Endothelial cell of umbilical vein (primary cell): ENCODE measurements at regions not wholly inside any gene's neighbourhood (a gene's known extent, or its start where the extent isn't known, plus 50 kb on each side); places are given as distances from the start of the nearest gene placed in this dataset.

Experiments
- EZH2 ChIP-seq: IDR thresholded peaks from 2 replicates; pipeline ENCODE4 v1.6.1; 2012; ENCODE audit warnings: borderline replicate concordance, low read depth, mild to moderate bottlenecking, moderate library complexity, low read length, inconsistent platforms; ENCODE audit not compliant: severe bottlenecking
- FOS ChIP-seq: IDR thresholded peaks from 2 replicates; pipeline ENCODE4 v1.6.1; 2011; ENCODE audit warnings: mild to moderate bottlenecking, low read length, moderate library complexity, borderline replicate concordance; ENCODE audit not compliant: insufficient read depth
- JUN ChIP-seq: IDR thresholded peaks from 2 replicates; pipeline ENCODE4 v1.6.1; 2011; ENCODE audit warnings: borderline replicate concordance, low read depth; ENCODE audit not compliant: insufficient read length, insufficient read depth
- MYC ChIP-seq: IDR thresholded peaks from one replicate; pipeline ENCODE4 v1.6.1; 2011; ENCODE audit warnings: mild to moderate bottlenecking, low read depth, low read length
- POLR2A ChIP-seq: IDR thresholded peaks from 2 replicates; pipeline ENCODE4 v1.6.1; 2012; ENCODE audit warnings: low read depth, mild to moderate bottlenecking, control low read depth, low read length
- POLR2AphosphoS5 ChIP-seq: IDR thresholded peaks from 2 replicates; pipeline ENCODE4 v1.6.1; 2012; ENCODE audit warnings: low read depth, mild to moderate bottlenecking, control low read depth, low read length, moderate library complexity; ENCODE audit not compliant: insufficient read depth
- TF ChIP-seq, protein P1 (sequence below), 2 donors: IDR thresholded peaks; 1 replicate in 1 of 2; 2 replicates in 1 of 2; pipeline ENCODE4 v1.5.1; 2011; ENCODE audit warnings: low read length in 2 of 2, mild to moderate bottlenecking in 2 of 2, moderate library complexity in 2 of 2, control low read depth in 1 of 2, inconsistent platforms in 1 of 2, low read depth in 1 of 2; ENCODE audit not compliant: insufficient read depth in 1 of 2; ENCODE audit errors: extremely low read depth in 1 of 2
- TF ChIP-seq, protein P2 (sequence below): IDR thresholded peaks from 2 replicates; pipeline ENCODE4 v1.6.1; 2011; ENCODE audit not compliant: insufficient read depth, insufficient read length

GRCh38 chr10:78194050-78194449 is 160.4 kb downstream of the RPS24 start:
- TF ChIP-seq, protein P1, sequence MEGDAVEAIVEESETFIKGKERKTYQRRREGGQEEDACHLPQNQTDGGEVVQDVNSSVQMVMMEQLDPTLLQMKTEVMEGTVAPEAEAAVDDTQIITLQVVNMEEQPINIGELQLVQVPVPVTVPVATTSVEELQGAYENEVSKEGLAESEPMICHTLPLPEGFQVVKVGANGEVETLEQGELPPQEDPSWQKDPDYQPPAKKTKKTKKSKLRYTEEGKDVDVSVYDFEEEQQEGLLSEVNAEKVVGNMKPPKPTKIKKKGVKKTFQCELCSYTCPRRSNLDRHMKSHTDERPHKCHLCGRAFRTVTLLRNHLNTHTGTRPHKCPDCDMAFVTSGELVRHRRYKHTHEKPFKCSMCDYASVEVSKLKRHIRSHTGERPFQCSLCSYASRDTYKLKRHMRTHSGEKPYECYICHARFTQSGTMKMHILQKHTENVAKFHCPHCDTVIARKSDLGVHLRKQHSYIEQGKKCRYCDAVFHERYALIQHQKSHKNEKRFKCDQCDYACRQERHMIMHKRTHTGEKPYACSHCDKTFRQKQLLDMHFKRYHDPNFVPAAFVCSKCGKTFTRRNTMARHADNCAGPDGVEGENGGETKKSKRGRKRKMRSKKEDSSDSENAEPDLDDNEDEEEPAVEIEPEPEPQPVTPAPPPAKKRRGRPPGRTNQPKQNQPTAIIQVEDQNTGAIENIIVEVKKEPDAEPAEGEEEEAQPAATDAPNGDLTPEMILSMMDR (IDR thresholded peaks at IDR 0.05; ENCODE audit: extremely low read depth in 1 of 2, insufficient read depth in 1 of 2, low read depth in 1 of 2, low read length in 2 of 2): no peak
- TF ChIP-seq, protein P2, sequence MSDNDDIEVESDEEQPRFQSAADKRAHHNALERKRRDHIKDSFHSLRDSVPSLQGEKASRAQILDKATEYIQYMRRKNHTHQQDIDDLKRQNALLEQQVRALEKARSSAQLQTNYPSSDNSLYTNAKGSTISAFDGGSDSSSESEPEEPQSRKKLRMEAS: no peak
- no peak for TF ChIP-seq EZH2
- no peak for TF ChIP-seq MYC
- TF ChIP-seq POLR2A: no peak
- TF ChIP-seq FOS: no peak
- no peak for TF ChIP-seq POLR2AphosphoS5
- TF ChIP-seq JUN: no peak
